Osteocyte (in vitro differentiated cells): ENCODE measurements at regions not wholly inside any gene's neighbourhood (a gene's known extent, or its start where the extent isn't known, plus 50 kb on each side); places are given as distances from the start of the nearest gene placed in this dataset.
"Not testable (repeated sequence)": the region's sequence is repeated elsewhere in the genome, so short reads cannot be mapped to it uniquely, and the experiment has no call there.

Experiments
- DNase-seq: peaks from one replicate; pipeline ENCODE4 v3.0.0; 2021; ENCODE audit warnings: mixed read lengths; ENCODE audit not compliant: unreplicated experiment; ENCODE audit errors: extremely low spot score
- H3K27ac Mint-ChIP-seq: one replicate; pipeline ENCODE4 v1.8.0; 2021; ENCODE audit warnings: mild to moderate bottlenecking, mixed read lengths; ENCODE audit not compliant: unreplicated experiment
- H3K27me3 Mint-ChIP-seq: one replicate; pipeline ENCODE4 v1.8.0; 2021; ENCODE audit warnings: mixed read lengths; ENCODE audit not compliant: unreplicated experiment
- H3K36me3 Mint-ChIP-seq: one replicate; pipeline ENCODE4 v1.8.0; 2021; ENCODE audit warnings: mixed read lengths; ENCODE audit not compliant: unreplicated experiment
- H3K4me1 Mint-ChIP-seq: one replicate; pipeline ENCODE4 v1.8.0; 2021; ENCODE audit warnings: mixed read lengths; ENCODE audit not compliant: unreplicated experiment
- H3K4me3 Mint-ChIP-seq: one replicate; pipeline ENCODE4 v1.8.0; 2021; ENCODE audit warnings: mild to moderate bottlenecking, moderate library complexity, mixed read lengths; ENCODE audit not compliant: unreplicated experiment
- H3K9me3 Mint-ChIP-seq: one replicate; pipeline ENCODE4 v1.8.0; 2021; ENCODE audit warnings: mixed read lengths; ENCODE audit not compliant: unreplicated experiment
- TF ChIP-seq, protein P1 (sequence below): fragments of 200-600 bp; sonication (generic); IDR thresholded peaks from 2 replicates; pipeline ENCODE4 v1.5.0; 2021; ENCODE audit warnings: antibody characterized with exemption, mild to moderate bottlenecking, moderate library complexity

DNA sequence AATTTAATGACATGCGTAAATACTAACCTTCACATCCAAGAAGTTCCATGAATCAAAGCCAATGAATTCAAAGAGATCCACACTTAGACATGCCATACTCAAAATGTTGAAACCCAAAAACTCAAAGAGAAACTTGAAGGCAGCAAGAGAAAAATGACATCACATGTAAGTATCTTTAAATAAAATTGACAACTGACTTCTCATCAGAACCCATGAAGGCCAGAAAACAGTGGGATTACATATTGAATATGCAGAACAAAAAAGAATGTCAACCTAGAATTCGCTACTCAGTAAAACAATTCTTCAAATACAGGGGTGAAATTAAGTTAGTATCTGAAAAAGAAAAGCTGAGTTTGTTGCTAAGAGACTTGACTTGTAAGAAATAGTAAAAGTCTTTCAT is 953.9 kb upstream of the HS3ST1 start:
- DNase-seq, result no peak
- Mint-ChIP-seq H3K9me3 (peaks cover 28% of the 10 kb centered on the region), H3K36me3 (no peaks in the 10 kb centered on the region), H3K27me3 (no peaks in the 10 kb centered on the region), H3K4me1 (no peaks in the 10 kb centered on the region), H3K27ac (no peak overlapping the region), H3K4me3 (no peak overlapping the region)
- TF ChIP-seq, protein P1, sequence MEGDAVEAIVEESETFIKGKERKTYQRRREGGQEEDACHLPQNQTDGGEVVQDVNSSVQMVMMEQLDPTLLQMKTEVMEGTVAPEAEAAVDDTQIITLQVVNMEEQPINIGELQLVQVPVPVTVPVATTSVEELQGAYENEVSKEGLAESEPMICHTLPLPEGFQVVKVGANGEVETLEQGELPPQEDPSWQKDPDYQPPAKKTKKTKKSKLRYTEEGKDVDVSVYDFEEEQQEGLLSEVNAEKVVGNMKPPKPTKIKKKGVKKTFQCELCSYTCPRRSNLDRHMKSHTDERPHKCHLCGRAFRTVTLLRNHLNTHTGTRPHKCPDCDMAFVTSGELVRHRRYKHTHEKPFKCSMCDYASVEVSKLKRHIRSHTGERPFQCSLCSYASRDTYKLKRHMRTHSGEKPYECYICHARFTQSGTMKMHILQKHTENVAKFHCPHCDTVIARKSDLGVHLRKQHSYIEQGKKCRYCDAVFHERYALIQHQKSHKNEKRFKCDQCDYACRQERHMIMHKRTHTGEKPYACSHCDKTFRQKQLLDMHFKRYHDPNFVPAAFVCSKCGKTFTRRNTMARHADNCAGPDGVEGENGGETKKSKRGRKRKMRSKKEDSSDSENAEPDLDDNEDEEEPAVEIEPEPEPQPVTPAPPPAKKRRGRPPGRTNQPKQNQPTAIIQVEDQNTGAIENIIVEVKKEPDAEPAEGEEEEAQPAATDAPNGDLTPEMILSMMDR, result no peak

DNA sequence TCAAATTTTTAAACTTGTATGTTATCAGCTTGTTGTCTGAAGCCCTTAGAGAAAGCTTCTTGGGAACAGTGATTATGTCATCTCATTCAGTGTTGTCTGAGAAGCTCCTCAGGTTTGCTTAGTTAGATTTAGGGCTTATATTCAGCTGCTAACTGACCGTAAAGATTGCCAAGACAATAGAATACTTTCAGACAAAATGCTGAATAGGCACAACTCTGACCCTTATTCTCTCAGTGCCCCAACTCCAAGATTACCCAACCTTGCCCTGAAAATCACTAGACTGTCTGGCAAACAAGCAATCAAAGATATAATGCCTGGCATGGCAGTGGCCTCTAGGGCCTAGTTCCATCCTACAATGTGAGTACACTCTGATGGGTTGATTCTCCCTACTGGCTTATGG is 950.5 kb upstream of the HS3ST1 start:
- H3K27ac Mint-ChIP-seq, result no peak overlapping the region
- no peaks in the 10 kb centered on the region for H3K4me1 Mint-ChIP-seq
- H3K27me3 Mint-ChIP-seq, result no peaks in the 10 kb centered on the region
- no peak overlapping the region for H3K4me3 Mint-ChIP-seq
- peaks cover 24% of the 10 kb centered on the region for H3K9me3 Mint-ChIP-seq
- TF ChIP-seq, protein P1, result no peak
- no peaks in the 10 kb centered on the region for H3K36me3 Mint-ChIP-seq
- no peak for DNase-seq

DNA sequence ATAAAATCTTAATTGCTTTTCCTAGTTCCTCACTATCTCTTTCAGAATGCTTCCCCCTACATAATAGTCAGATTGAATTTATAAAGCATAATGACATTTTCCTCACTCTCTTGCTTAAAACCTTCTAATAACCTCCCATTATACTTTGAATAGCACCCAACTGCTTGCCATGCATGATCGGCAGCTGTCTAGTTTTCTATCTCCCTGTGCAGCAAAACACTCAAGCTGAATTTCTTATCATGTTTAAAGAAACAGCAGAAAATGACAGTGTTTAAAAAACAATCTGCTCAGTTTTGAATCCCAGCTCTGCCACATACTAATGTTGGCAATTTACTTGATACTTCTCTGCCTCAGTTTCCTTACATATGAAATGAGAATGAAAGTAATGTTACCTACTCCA is 947.1 kb upstream of the HS3ST1 start:
- Mint-ChIP-seq H3K27ac (no peak overlapping the region), H3K27me3 (no peaks in the 10 kb centered on the region), H3K36me3 (no peaks in the 10 kb centered on the region), H3K4me3 (no peak overlapping the region), H3K4me1 (no peaks in the 10 kb centered on the region), H3K9me3 (peaks cover 11% of the 10 kb centered on the region)
- TF ChIP-seq, protein P1, result no peak
- DNase-seq, result no peak

DNA sequence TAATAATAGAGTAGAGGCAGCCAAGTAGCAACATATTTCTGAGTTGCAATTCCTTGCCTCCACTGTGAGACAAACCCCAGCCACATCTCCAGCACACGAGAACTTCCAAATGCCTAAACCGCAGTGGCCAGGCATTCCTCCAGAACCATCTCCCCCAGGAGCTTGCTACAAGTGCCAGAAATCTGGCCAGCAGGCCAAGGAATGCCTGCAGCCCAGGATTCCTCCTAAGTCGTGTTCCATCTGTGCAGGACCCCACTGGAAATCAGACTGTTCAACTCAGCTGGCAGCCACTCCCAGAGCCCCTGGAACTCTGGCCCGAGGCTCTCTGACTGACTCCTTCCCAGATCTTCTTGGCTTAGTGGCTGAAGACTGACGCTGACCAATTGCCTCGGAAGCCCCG is 937.2 kb upstream of the HS3ST1 start:
- not testable (repeated sequence) for H3K27me3 Mint-ChIP-seq, H3K4me1 Mint-ChIP-seq, DNase-seq, H3K27ac Mint-ChIP-seq, H3K4me3 Mint-ChIP-seq, H3K36me3 Mint-ChIP-seq
- peaks cover 13% of the 10 kb centered on the region for H3K9me3 Mint-ChIP-seq

DNA sequence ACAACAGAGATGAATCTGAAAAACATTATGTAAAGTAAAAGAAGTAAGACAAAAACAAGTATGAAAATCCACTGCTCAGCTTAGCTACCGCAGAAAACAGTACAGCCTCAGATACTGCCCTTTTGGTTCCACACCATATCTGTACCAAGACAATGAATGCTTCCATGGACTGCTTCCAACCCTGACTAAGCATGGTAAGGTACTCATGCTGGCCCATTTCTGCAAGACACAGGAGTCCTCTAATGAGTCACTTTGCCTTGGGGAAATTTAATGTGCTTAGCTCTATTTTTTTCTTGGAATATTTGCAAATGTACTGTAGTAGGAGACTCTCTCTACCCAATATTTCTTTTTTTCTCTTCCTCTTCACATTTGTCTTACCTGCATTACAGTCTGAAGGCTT is 931.7 kb upstream of the HS3ST1 start:
- no peak for DNase-seq
- Mint-ChIP-seq H3K36me3 (no peaks in the 10 kb centered on the region), H3K4me1 (no peaks in the 10 kb centered on the region)

More for the DNA sequence above, 931.7 kb upstream of the HS3ST1 start:
- TF ChIP-seq, protein P1, result no peak
- Mint-ChIP-seq H3K4me3 (no peak overlapping the region), H3K27ac (no peak overlapping the region), H3K9me3 (peaks cover 14% of the 10 kb centered on the region), H3K27me3 (no peaks in the 10 kb centered on the region)
